ENCODE measurements at regions not wholly inside any gene's neighbourhood (a gene's known extent, or its start where the extent isn't known, plus 50 kb on each side); places are given as distances from the start of the nearest gene placed in this dataset.

- Mint-ChIP-seq H3K4me3 (ENCODE audit: unreplicated experiment) (no peak overlapping the region), H3K4me1 (ENCODE audit: unreplicated experiment) (no peaks in the 10 kb centered on the region), H3K9me3 (ENCODE audit: unreplicated experiment) (peaks cover 15% of the 10 kb centered on the region), H3K27me3 (ENCODE audit: unreplicated experiment) (peaks cover 4% of the 10 kb centered on the region), H3K36me3 (ENCODE audit: unreplicated experiment) (no peaks in the 10 kb centered on the region), H3K27ac (ENCODE audit: unreplicated experiment) (no peak overlapping the region)
- no peak for TF ChIP-seq CTCF (IDR thresholded peaks at IDR 0.05)
- DNase-seq (ENCODE audit: extremely low spot score, unreplicated experiment), result no peak
These were observed 440.8 kb upstream of the PIK3R1 start for GRCh38 chr5:67774786-67775185.

GRCh38 chr5:67774267-67774552 is 441.3 kb upstream of the PIK3R1 start:
- Mint-ChIP-seq H3K4me1 (ENCODE audit: unreplicated experiment) (no peaks in the 10 kb centered on the region), H3K9me3 (ENCODE audit: unreplicated experiment) (peaks cover 15% of the 10 kb centered on the region), H3K27me3 (ENCODE audit: unreplicated experiment) (peaks cover 4% of the 10 kb centered on the region), H3K27ac (ENCODE audit: unreplicated experiment) (no peak overlapping the region), H3K4me3 (ENCODE audit: unreplicated experiment) (no peak overlapping the region), H3K36me3 (ENCODE audit: unreplicated experiment) (no peaks in the 10 kb centered on the region)
- no peak for TF ChIP-seq CTCF (IDR thresholded peaks at IDR 0.05)
- no peak for DNase-seq (ENCODE audit: extremely low spot score, unreplicated experiment)

GRCh38 chr5:67773411-67774266 is 441.9 kb upstream of the PIK3R1 start:
- Mint-ChIP-seq H3K27ac (ENCODE audit: unreplicated experiment) (no peak overlapping the region), H3K36me3 (ENCODE audit: unreplicated experiment) (no peaks in the 10 kb centered on the region)

GRCh38 chr5:67771791-67772190 is 443.8 kb upstream of the PIK3R1 start:
- no peak overlapping the region for H3K27ac Mint-ChIP-seq (ENCODE audit: unreplicated experiment)

More at GRCh38 chr5:67773411-67774266, 441.9 kb upstream of the PIK3R1 start:
- H3K27me3 Mint-ChIP-seq (ENCODE audit: unreplicated experiment), result peaks cover 4% of the 10 kb centered on the region
- no peak for DNase-seq (ENCODE audit: extremely low spot score, unreplicated experiment)
- TF ChIP-seq CTCF (IDR thresholded peaks at IDR 0.05), result no peak
- no peaks in the 10 kb centered on the region for H3K4me1 Mint-ChIP-seq (ENCODE audit: unreplicated experiment)
- no peak overlapping the region for H3K4me3 Mint-ChIP-seq (ENCODE audit: unreplicated experiment)
- H3K9me3 Mint-ChIP-seq (ENCODE audit: unreplicated experiment), result peaks cover 15% of the 10 kb centered on the region

More at GRCh38 chr5:67771791-67772190, 443.8 kb upstream of the PIK3R1 start:
- Mint-ChIP-seq H3K27me3 (ENCODE audit: unreplicated experiment) (peaks cover 13% of the 10 kb centered on the region), H3K36me3 (ENCODE audit: unreplicated experiment) (no peaks in the 10 kb centered on the region), H3K4me3 (ENCODE audit: unreplicated experiment) (no peak overlapping the region), H3K9me3 (ENCODE audit: unreplicated experiment) (peaks cover under 1% of the 10 kb centered on the region), H3K4me1 (ENCODE audit: unreplicated experiment) (no peaks in the 10 kb centered on the region)
- no peak for DNase-seq (ENCODE audit: extremely low spot score, unreplicated experiment)
- no peak for TF ChIP-seq CTCF (IDR thresholded peaks at IDR 0.05)

All from osteocyte (in vitro differentiated cells).